HL-60/S4 (cell line): ENCODE measurements at regions not wholly inside any gene's neighbourhood (a gene's known extent, or its start where the extent isn't known, plus 50 kb on each side); places are given as distances from the start of the nearest gene placed in this dataset.

Experiments
- in situ Hi-C: fragments of 300-500 bp; cut with MboI; formaldehyde crosslinking; loops from 2 replicates; pipeline ENCODE4 v1.14.3; 2022; ENCODE audit warnings: low sequenced_read_pairs

DNA sequence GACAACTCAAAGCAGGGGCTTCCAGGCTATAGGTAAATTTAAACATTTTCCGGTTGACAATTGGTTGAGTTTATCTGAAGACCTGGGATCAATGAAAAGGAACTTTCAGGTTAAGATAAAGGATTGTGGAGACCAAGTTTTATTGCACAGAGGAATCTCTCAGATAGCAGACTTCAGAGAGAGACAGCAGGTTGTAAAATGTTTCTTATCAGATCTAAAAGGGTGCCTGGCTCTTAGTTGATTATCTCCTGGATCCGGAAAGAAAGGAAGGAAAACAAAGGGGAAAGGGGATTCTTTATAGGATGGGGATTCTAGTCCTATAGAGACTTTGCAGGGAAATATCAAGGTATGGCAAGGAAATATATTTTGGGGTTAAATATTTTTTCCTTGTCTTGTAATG, 951.3 kb upstream of the SEMA6D start:
- in situ Hi-C loops, result no loop called here

DNA sequence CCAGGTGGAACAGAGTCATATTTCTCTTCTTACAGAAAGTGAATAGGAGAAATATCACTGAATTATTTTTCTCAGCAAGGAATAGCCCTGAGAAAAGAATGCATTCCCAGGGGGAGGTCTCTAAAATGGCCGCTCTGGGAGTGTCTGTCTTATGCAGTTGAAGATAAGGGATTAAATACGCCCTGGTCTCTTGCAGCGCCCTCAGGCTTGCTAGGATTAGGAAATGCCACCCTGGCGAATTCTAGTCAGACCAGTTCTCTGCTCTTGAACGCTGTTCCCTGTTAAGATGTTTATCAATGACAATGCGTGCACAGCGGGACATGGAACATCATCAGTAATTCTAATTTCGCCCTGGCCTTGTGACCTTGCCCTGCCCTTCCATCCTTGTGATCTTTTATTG, 949.0 kb upstream of the SEMA6D start:
- in situ Hi-C loops, result no loop called here

DNA sequence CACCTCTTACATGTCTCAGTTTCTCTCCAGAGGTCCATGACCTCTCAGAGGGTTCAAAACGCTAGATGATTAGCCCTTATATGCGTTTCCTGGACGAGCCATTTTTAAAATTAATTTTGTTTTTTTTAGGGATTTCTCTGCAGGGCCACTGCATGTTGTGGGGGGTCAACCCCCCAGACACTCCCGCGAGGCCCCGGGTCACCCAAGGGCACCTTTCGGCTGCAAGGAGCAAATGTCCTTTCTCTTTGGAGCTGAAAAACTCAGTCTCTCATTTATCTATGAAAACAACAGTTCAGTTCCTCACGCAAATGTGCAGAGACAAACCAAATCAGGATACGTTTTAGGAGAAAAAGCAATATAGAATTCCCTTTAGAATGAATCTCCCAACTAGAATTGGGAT, 944.3 kb upstream of the SEMA6D start:
- in situ Hi-C loops, result no loop called here

DNA sequence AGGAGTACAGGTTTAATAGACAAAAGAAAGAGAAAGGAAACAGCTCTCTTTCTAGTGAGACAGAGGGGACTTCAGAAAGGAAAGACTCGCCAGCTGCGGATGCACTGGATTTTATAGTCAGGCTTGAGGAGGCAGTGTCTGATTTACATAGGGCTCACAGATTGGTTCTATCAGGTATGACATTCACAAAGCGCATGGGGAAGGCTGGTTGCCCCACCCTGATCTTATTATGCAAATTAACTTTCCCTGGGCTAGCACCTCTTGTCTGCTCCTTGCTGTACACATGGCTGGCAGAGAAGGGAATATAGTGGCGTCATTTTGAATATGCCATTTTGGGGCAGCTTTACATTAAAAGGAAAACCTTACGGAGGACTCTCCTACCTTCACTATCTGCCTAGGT, 938.4 kb upstream of the SEMA6D start:
- in situ Hi-C loops, result no loop called here

DNA sequence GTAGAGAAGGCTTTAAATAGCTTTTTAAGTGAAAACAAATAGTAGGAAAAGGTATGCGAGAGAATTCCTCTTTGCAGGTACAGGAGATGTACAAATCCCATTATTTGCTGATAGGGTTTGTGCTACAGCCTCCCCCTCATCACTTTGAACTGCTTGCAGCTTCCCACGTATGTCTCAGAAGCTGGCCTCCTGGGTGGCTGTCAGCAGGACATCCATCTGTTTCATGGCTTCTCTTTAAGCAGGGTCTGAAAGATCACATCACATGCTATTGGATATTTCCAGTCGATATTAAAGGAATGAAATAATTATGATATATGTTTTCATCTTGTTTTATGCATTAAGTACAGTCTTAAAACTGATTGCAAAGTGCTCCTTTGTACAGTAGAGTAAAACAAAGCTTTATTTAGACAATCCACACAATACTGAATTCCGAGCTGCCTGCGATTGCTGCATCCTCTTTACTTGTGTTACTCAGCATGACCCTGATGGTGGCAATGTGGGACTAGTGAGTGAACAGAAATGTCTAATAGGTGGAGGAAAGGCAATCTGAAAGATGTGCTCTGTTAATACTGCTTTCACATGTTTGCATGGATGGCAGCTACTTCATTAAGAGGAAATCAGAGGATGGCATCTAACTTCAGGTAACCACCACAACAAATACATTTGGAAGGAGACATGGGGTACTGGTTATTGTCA, 930.6 kb upstream of the SEMA6D start:
- in situ Hi-C loops, result no loop called here

DNA sequence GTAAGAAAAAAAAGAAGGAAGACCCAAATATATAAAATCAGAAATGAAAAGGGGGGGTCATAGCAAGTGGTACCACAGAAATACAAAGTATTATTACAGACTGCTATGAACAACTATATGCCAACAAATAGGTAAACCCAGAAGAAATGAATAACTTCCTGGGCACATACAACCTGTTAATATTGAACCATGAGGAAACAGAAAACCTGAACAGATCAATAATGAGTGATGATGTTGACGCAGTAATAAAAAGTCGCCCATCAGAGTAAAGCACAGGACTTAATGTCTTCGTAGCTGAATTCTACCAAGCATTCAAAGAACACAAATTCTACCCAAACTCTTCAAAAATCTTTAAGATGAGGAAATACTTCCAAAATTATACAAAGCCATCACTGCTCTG, 921.6 kb upstream of the SEMA6D start:
- in situ Hi-C loops, result no loop called here

DNA sequence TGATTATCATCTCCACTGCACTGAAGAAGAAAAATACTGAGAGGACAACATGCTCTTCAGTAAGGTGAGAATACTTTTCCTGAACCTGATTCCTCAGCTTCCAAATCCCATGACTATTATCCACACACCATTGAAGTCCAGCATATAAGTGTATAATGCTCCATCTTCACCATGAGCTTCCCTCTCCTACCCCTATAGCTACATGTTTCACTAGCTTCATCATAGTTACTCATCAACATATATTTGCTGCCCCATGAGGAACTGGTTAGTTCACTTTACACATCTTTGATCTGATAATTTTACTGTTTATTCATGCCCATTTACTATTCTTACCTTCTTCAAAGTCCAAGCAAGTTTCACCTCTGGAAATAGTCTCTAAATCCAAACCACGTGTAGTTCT, 908.5 kb upstream of the SEMA6D start:
- in situ Hi-C loops, result no loop called here

DNA sequence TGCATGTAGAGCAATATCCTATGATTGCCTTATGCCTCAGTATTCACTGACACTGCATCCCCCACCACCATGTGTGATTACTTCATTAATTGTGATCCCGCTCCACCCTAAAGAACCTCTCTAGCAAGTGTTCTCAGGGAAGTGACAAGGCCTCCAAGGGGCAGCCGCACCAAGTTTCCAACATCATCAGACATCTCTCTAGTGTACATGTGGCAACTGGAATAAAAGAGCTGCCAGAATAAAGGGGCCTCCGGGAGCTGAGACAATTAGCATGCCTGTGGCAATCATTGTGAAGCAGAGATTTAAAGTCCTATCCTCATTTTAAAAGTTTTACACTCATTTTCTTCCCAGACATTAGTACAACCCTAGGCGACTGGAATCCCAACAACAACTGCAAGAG, 902.1 kb upstream of the SEMA6D start:
- in situ Hi-C loops, result no loop called here

DNA sequence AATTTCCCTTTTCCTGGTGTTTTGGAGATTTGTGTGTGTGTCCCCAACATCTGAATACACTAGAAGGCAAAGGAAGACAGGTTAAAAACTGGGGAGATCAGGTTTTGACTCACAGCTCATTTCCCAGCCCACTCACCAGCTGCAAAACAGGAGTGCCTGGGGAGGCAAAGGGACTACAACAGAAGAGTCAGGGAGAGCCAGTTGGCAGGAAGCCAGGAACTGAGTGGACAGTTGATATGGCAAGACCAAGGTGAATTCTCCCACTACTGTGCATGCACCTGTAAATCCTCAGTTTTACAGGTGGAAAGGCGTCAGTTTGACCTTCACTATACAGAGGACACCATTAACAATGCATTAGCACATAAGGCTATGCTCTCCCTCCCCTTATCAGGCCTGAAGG, 901.5 kb upstream of the SEMA6D start:
- in situ Hi-C loops, result no loop called here

DNA sequence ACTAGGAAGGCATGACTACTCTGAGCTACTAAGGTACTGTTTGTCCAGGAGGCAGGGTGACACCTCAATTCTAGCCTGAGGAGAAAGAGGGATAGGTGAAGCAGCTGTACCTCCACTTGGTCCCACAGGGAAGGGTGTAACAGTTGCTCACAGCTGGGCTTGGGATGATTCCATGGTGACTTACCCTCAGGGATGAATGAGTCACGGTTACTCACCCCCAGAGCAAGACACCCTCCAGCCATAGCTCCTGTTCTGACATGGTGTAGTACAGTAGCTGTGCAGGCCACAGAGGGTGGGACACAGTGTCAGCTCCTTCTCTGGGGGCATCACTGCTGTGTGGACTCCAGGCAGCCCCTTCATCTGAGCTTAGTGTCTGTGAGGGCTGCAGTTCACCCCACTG, 868.6 kb upstream of the SEMA6D start:
- in situ Hi-C loops, result no loop called here

DNA sequence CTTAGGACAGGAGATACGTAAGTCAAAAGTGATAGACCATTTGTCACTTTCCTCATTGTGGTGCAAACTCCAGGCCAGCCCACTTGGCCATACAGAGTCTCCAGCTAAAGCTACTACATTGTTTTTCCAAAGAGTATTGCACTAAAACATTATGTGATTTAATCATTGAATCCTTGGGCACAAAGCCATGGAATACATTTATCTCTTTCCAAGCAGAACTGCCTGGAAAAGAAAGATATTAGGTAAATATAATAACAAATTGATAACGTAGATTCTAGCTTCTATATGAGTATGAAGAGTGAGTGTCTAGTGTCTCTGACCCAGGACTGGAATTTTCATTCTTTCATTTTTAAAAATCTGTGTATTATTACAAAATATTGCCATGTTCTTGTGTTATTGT, 863.7 kb upstream of the SEMA6D start:
- in situ Hi-C loops, result no loop called here

DNA sequence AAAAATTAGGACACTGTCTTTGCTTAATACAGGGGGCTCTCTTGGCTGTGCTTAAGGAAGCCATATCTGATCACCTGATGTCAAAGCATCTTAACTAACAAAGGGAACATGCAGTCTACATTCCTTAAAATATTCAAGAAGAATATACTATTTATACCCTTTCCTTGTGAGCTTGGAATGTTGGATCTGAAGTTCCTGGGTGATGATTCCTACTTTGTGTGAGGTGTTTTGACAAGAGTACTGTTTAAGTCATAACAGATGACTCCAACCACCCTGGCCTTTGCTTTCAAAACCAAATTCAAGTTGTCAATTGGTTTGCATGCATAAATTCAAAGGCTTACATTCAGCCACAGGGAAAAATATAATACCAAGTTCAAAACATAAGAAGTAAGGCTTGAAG, 862.7 kb upstream of the SEMA6D start:
- in situ Hi-C loops, result no loop called here

DNA sequence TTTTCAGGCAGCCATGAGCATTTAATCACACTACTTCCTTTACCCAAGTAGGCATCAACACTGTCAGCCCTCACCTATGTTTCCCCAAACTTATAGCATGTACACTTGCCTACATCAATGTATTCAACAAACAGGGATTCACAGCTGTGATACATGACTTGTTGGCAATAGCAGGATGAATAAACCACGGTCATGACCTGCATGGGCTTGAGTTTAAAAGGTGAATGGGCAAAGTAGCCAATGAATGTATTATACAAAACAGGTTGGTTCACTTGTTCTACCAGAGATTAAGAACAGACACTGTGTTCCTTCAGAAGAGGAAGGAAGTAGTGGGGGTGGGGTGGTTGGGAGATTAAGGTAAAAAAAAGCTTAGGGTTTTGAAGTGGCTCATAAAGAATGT, 861.9 kb upstream of the SEMA6D start:
- in situ Hi-C loops, result no loop called here

DNA sequence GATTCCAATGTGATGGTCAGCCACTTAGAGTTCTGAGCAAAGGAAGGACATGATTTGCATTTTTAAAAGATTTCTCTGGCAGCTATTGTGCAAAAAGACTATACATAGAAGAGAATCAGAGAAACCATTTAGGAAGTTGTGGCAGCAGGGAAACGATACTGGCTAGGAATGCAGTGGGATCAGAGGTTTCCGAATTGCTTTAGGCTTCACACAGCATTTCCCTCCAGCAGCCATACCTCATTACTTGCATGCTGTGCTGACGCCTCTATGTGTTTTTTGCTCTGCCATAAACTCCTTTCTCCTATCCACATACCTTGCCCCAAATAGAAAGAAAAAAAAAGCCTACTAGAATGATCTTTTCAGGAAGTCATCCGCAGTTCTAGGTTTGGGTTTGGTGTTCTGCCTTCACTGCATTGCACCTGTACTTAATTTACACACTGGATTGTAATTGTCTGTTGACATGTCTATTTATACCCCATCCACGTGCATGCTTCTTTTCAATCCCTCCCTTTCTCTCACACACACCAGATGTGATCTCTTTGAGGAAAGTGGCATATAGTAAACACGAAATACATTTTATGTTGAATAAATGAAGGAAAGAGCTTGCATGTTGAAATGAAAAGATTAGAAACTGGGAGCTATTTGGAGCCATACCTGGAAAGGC, 860.3 kb upstream of the SEMA6D start:
- in situ Hi-C loops, result no loop called here

DNA sequence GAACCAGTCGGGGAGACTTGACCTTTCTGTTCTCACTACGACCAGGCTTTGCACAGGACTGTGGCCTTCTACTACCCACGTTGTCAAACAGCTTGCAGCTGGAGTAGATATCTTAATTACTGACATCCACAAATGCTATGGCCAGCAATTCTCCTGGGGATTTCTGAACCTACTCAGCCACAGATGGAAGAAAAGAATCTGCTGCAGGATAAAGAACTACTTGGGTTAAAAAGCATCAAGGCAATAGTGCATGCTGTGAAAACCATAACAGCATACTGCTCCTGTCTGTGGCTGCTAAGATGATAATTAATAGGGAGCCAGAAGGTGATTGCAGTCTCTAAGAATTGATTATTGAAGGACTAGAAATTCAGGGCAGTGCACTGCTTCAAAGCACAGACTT, 859.2 kb upstream of the SEMA6D start:
- in situ Hi-C loops, result no loop called here

DNA sequence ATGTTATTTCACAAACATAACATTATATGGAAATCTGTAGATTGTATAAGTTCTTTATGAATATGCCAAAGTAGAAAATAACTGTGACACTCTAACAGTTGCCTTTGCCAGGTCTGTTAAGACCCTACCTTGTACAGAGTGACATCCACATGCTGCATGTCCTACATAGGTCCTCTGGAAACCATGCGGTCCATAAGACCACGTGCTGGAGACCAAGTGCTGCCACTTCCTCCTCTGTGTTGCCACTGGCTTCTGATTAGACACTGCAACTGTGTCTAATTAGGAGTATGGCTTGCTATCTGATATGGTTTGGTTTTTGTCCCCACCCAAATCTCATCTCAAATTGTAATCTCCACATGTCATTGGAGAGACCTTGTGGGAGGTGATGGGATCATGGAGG, 855.5 kb upstream of the SEMA6D start:
- in situ Hi-C loops, result no loop called here

DNA sequence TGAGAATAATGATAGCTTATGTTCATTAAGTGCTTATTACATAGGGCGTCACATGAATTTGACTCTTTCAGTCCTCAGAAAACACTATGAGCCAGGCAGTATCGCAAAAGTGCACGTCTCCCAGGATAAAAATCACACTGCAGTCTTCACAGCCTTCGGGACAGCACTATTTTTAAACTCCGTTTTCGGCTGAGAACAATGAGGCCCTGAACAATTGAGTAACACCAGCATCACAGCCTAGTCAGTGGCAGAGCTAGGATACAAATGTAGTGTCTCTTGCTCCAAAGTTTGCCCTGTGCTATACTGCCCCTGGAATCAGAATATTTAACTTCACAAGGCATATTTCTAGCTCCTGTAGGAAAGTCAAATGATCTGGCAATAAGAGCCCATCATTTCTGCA, 852.1 kb upstream of the SEMA6D start:
- in situ Hi-C loops, result no loop called here

DNA sequence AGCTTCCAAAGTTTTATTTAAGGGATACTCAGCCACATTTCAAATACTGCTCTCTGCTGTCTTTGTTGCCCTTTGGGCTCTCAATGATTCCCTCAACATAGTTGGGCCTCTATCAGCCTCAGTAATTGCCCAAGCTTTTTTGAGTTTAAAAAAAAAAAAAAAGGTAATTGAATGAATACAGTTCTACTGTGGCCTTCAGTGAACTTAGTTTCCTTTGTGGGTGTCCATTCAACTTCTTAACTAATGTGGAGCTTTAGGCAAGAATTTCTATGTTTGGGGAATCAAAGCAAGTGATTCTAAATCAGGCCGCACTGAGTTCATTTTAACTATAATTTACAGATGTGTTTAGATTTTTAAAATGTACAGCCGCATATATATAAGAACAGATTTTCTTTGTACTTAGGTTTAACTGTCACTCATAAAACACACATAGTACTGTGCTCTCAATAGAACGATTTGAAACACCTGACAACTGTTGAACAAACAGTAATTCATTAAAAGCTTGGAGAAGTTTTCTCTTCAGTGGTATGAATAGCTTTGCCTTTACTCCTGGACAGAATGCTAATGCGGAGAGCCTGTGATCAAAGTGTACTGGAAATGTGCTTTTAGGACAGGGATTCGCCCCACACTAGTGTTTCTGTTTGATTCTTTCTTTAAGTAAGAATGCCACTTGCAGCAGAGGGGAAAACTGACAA, 844.9 kb upstream of the SEMA6D start:
- in situ Hi-C loops, result no loop called here

DNA sequence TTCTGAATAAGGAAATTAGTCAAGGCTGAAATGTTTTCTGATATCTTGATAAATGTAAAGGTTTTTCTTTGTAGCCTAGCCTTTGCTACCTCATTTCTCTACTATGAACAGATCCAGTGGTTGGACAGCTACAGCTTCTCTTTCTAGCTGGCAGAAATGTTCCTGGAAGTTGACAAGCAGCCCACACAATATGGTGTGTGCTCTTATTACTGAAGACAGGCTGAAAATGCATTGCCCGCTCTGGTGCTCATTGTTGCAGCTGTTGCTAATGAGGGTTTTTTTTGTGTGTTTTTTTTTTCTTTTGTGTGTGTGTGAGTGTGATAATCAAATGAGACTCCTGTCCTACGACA, 844.3 kb upstream of the SEMA6D start:
- in situ Hi-C loops, result no loop called here

DNA sequence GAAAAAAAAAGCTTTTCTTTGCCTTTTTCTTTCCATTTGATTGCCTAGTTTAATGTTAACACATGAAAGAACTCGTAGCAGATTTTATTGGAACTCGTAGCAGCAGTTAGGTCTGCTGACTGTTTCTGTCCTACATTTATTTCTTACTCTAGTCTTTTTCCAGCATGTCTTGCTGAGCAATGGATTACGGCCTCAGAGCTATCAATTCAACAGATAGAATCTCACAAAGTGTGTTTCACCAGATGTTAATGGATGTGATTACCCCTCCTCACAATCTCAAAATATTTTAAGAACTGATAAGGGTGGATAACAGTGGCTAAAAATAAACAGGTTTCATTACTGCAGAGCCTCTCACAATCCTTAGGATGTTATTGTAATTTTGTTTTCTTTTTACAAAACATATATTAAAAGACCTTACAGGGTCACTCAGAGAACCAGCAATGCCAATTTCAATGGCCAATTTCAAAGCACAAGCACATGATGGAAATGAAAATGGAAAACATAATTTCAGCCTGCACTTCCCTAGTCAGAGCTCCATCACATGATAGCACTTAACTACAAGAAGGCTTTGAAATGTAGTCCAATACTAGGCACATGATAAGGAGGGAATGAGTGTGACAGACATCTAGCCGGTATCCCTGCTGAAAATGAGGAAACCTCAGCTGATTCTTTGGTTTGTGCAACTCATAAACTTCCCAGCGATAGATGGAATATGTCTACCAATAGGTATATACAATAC, 838.1 kb upstream of the SEMA6D start:
- in situ Hi-C loops, result no loop called here

DNA sequence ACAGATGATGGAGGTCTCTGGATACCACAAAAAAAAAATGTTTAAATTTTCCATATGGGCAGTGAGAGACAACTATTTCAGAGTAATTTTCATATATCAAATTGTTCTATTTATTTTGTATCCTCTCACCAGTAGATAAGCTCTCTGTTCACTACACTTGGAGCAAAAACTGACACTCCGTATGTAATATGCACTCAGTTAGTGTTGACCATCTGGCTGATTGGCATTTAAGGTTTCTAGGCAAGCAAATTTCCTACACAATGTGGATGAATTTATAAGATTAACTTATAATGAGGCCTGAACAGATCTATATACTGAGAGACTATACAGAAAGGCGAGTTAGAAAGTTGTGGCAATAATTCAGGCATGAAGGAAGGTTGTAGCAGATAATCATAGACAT, 836.5 kb upstream of the SEMA6D start:
- in situ Hi-C loops, result no loop called here

DNA sequence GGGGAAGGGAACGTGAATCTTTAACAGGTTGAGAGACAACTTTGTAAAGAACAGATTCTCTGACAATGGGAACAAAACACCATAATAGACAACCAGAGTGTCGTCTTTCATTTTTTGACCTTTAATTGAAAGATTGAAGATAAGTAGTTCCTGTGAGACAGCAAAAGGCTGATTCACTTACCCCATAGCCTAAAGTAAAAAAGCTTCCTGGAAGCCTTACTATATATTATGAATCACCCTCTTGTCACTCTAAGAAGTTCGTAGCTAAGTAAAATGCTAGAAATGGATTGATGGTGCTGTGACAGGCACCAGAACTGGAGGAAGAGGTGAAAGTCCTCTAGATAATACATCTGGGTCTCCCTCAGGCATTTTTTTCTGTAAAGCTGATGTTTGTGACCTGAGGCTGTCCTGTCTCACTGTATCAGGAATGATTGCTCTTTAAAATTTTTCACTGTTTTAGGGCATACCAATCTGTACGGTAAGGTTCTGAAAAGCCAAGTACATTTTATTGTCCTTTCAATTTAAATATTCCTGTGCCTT, 824.6 kb upstream of the SEMA6D start:
- in situ Hi-C loops, result no loop called here
